Liver (tissue), 8 donors: ENCODE measurements at regions not wholly inside any gene's neighbourhood (a gene's known extent, or its start where the extent isn't known, plus 50 kb on each side); places are given as distances from the start of the nearest gene placed in this dataset.

Experiments used
- DNase-seq: peaks from one replicate; pipeline ENCODE4 v3.0.0-alpha.2; 2017; ENCODE audit warnings: low spot score
- H3K27ac ChIP-seq, 2 donors: one replicate each; pipeline ENCODE4 v1.7.0; 2013; ENCODE audit warnings: inconsistent platforms in 2 of 2, low read length in 2 of 2, control low read depth in 1 of 2, low read depth in 1 of 2, mild to moderate bottlenecking in 1 of 2
- H3K27me3 ChIP-seq, 4 donors: one replicate each; pipeline versions ENCODE4 v1.6.1 to v1.7.0; 2013; ENCODE audit warnings: low read length in 3 of 4, inconsistent platforms in 1 of 4, mild to moderate bottlenecking in 1 of 4, moderate library complexity in 1 of 4; ENCODE audit not compliant: control insufficient read depth in 4 of 4, insufficient read depth in 4 of 4
- H3K36me3 ChIP-seq, 4 donors: one replicate each; pipeline versions ENCODE4 v1.6.1 to v1.7.0; 2013; ENCODE audit warnings: low read length in 3 of 4, mild to moderate bottlenecking in 3 of 4, low read depth in 1 of 4, moderate library complexity in 1 of 4; ENCODE audit not compliant: control insufficient read depth in 4 of 4, insufficient read depth in 3 of 4
- H3K4me1 ChIP-seq, 4 donors: one replicate each; pipeline versions ENCODE4 v1.6.1 to v1.7.0; 2013; ENCODE audit warnings: low read length in 3 of 4, mild to moderate bottlenecking in 3 of 4, moderate library complexity in 1 of 4; ENCODE audit not compliant: control insufficient read depth in 4 of 4, insufficient read depth in 4 of 4
- H3K4me3 ChIP-seq, 3 donors: one replicate each; pipeline versions ENCODE4 v1.6.1 to v1.7.0; 2013; ENCODE audit warnings: low read length in 3 of 3, control low read depth in 1 of 3, low read depth in 1 of 3, mild to moderate bottlenecking in 1 of 3
- H3K9ac ChIP-seq, 2 donors: one replicate each; pipeline ENCODE4 v1.7.0; 2013; ENCODE audit warnings: low read length in 2 of 2, mild to moderate bottlenecking in 2 of 2, moderate library complexity in 2 of 2, control low read depth in 1 of 2, low read depth in 1 of 2
- H3K9me3 ChIP-seq, 4 donors: one replicate each; pipeline versions ENCODE4 v1.6.1 to v1.7.0; 2013; ENCODE audit warnings: low read length in 3 of 4; ENCODE audit not compliant: control insufficient read depth in 4 of 4
- EGR1 ChIP-seq, 2 donors: IDR thresholded peaks; 2 replicates each; pipeline ENCODE4 v1.6.1; 2016 to 2018; ENCODE audit warnings: antibody characterized with exemption in 2 of 2, low read depth in 2 of 2
- FOXA1 ChIP-seq: IDR thresholded peaks from 2 replicates; pipeline ENCODE4 v1.6.1; 2016; ENCODE audit warnings: antibody characterized with exemption
- FOXA2 ChIP-seq: IDR thresholded peaks from 2 replicates; pipeline ENCODE4 v1.6.1; 2016; ENCODE audit warnings: antibody characterized with exemption
- GABPA ChIP-seq, 2 donors: IDR thresholded peaks in 1 of 2; conservative IDR thresholded peaks in 1 of 2; 2 replicates each; pipeline ENCODE4 v1.6.1; 2016; ENCODE audit warnings: antibody characterized with exemption in 2 of 2, mild to moderate bottlenecking in 1 of 2, moderate library complexity in 1 of 2
- HNF4A ChIP-seq, 2 donors: conservative IDR thresholded peaks; 2 replicates each; pipeline ENCODE4 v1.6.1; 2016; ENCODE audit warnings: antibody characterized with exemption in 2 of 2, mild to moderate bottlenecking in 2 of 2
- HNF4G ChIP-seq: IDR thresholded peaks from 2 replicates; pipeline ENCODE4 v1.6.1; 2016; ENCODE audit warnings: antibody characterized with exemption
- JUND ChIP-seq, 2 donors: IDR thresholded peaks; 2 replicates each; pipeline ENCODE4 v1.6.1; 2016; ENCODE audit warnings: antibody characterized with exemption in 2 of 2
- NR2F2 ChIP-seq: IDR thresholded peaks from 2 replicates; pipeline ENCODE4 v1.6.1; 2016; ENCODE audit warnings: antibody characterized with exemption
- RAD21 ChIP-seq, 2 donors: IDR thresholded peaks; 2 replicates each; pipeline ENCODE4 v1.6.1; 2016; ENCODE audit warnings: antibody characterized with exemption in 2 of 2, mild to moderate bottlenecking in 2 of 2
- REST ChIP-seq: IDR thresholded peaks from 2 replicates; pipeline ENCODE4 v1.6.1; 2016; ENCODE audit warnings: antibody characterized with exemption, mild to moderate bottlenecking
- RXRA ChIP-seq, 2 donors: IDR thresholded peaks; 2 replicates each; pipeline ENCODE4 v1.6.1; 2017 to 2018; ENCODE audit warnings: antibody characterized with exemption in 2 of 2, mild to moderate bottlenecking in 1 of 2
- SP1 ChIP-seq: IDR thresholded peaks from 2 replicates; pipeline ENCODE4 v1.6.1; 2018; ENCODE audit warnings: antibody characterized with exemption, mild to moderate bottlenecking
- TAF1 ChIP-seq: conservative IDR thresholded peaks from 2 replicates; pipeline ENCODE4 v1.6.1; 2016; ENCODE audit warnings: antibody characterized with exemption, mild to moderate bottlenecking
- YY1 ChIP-seq: IDR thresholded peaks from 2 replicates; pipeline ENCODE4 v1.6.1; 2016; ENCODE audit warnings: antibody characterized with exemption, mild to moderate bottlenecking
- WGBS: extraction: QIAGEN DNeasy Blood & Tissue Kit; methylation state at CpG from one replicate; pipeline ENCODE4 v1.1.7; 2013; 5-methylcytosine and 5-hydroxymethylcytosine counted together
- TF ChIP-seq, protein P1 (sequence below): IDR thresholded peaks from 2 replicates; pipeline ENCODE4 v1.6.1; 2016; ENCODE audit warnings: antibody characterized with exemption
- TF ChIP-seq, protein P2 (sequence below): fragments of 150-350 bp; IDR thresholded peaks from 2 replicates; pipeline ENCODE4 v1.5.1; 2017; ENCODE audit warnings: improper control_type of control experiment, low read depth, low read length; ENCODE audit not compliant: missing input control
- TF ChIP-seq, protein P3 (sequence below): IDR thresholded peaks from 2 replicates; pipeline ENCODE4 v1.6.1; 2016; ENCODE audit warnings: antibody characterized with exemption
- TF ChIP-seq, protein P4 (sequence below): IDR thresholded peaks from 2 replicates; pipeline ENCODE4 v1.6.1; 2016; ENCODE audit warnings: antibody characterized with exemption
- donor health status: healthy.
- donor health status: healthy.
- donor health status: healthy.
- donor health status: healthy.
- donor health status: healthy.

GRCh38 chr10:105993609-105994008 is 1170.9 kb downstream of the SORCS1 start:
- Histone ChIP-seq H3K4me3 (peak overlapping the region in 1 of 3 donors; percentile 24), H3K27ac (peak overlapping the region in 1 of 2 donors; percentile 43), H3K4me1 (peaks cover 6 to 20% (median 18%) of the 10 kb centered on the region in 4 donors), H3K36me3 (no peaks in the 10 kb centered on the region), H3K9ac (no peak overlapping the region), H3K9me3 (no peaks in the 10 kb centered on the region), H3K27me3 (no peaks in the 10 kb centered on the region)
- WGBS, result 30% methylated on average over 3 of the region's 3 CpGs
- TF ChIP-seq NR2F2 (no peak), TAF1 (no peak), FOXA1 (peak; percentile 98), FOXA2 (peak; percentile 100), YY1 (peak; percentile 46), HNF4G (no peak), RXRA (IDR thresholded peaks at IDR 0.05) (peak; percentile 62 to 92), RAD21 (IDR thresholded peaks at IDR 0.05) (peak; percentile 37 to 50), HNF4A (conservative IDR thresholded peaks at IDR 0.05) (peak; percentile 78 to 94), EGR1 (IDR thresholded peaks at IDR 0.05; ENCODE audit: low read depth in 2 of 2) (peak; percentile 69 to 83), JUND (IDR thresholded peaks at IDR 0.05) (peak; percentile 83 to 92), REST (peak; percentile 58), SP1 (peak; percentile 72), GABPA (IDR thresholded peaks at IDR 0.05 in 1 of 2, conservative IDR thresholded peaks at IDR 0.05 in 1 of 2) (no peak)
- TF ChIP-seq, protein P1, sequence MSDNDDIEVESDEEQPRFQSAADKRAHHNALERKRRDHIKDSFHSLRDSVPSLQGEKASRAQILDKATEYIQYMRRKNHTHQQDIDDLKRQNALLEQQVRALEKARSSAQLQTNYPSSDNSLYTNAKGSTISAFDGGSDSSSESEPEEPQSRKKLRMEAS, result peak; percentile 83
- TF ChIP-seq, protein P2, sequence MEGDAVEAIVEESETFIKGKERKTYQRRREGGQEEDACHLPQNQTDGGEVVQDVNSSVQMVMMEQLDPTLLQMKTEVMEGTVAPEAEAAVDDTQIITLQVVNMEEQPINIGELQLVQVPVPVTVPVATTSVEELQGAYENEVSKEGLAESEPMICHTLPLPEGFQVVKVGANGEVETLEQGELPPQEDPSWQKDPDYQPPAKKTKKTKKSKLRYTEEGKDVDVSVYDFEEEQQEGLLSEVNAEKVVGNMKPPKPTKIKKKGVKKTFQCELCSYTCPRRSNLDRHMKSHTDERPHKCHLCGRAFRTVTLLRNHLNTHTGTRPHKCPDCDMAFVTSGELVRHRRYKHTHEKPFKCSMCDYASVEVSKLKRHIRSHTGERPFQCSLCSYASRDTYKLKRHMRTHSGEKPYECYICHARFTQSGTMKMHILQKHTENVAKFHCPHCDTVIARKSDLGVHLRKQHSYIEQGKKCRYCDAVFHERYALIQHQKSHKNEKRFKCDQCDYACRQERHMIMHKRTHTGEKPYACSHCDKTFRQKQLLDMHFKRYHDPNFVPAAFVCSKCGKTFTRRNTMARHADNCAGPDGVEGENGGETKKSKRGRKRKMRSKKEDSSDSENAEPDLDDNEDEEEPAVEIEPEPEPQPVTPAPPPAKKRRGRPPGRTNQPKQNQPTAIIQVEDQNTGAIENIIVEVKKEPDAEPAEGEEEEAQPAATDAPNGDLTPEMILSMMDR, result no peak
- TF ChIP-seq, protein P3, sequence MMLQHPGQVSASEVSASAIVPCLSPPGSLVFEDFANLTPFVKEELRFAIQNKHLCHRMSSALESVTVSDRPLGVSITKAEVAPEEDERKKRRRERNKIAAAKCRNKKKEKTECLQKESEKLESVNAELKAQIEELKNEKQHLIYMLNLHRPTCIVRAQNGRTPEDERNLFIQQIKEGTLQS, result peak; percentile 61
- TF ChIP-seq, protein P4, sequence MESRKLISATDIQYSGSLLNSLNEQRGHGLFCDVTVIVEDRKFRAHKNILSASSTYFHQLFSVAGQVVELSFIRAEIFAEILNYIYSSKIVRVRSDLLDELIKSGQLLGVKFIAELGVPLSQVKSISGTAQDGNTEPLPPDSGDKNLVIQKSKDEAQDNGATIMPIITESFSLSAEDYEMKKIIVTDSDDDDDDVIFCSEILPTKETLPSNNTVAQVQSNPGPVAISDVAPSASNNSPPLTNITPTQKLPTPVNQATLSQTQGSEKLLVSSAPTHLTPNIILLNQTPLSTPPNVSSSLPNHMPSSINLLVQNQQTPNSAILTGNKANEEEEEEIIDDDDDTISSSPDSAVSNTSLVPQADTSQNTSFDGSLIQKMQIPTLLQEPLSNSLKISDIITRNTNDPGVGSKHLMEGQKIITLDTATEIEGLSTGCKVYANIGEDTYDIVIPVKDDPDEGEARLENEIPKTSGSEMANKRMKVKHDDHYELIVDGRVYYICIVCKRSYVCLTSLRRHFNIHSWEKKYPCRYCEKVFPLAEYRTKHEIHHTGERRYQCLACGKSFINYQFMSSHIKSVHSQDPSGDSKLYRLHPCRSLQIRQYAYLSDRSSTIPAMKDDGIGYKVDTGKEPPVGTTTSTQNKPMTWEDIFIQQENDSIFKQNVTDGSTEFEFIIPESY, result peak; percentile 79
- no peak for DNase-seq
